ENCODE measurements at regions not wholly inside any gene's neighbourhood (a gene's known extent, or its start where the extent isn't known, plus 50 kb on each side); places are given as distances from the start of the nearest gene placed in this dataset.

GRCh38 chrX:113390531-113390930, 549.9 kb upstream of the AMOT start:
- no peak for TF ChIP-seq EZH2 (IDR thresholded peaks at IDR 0.05; ENCODE audit: borderline replicate concordance, low read depth, low read length, severe bottlenecking)
- TF ChIP-seq, protein P1, sequence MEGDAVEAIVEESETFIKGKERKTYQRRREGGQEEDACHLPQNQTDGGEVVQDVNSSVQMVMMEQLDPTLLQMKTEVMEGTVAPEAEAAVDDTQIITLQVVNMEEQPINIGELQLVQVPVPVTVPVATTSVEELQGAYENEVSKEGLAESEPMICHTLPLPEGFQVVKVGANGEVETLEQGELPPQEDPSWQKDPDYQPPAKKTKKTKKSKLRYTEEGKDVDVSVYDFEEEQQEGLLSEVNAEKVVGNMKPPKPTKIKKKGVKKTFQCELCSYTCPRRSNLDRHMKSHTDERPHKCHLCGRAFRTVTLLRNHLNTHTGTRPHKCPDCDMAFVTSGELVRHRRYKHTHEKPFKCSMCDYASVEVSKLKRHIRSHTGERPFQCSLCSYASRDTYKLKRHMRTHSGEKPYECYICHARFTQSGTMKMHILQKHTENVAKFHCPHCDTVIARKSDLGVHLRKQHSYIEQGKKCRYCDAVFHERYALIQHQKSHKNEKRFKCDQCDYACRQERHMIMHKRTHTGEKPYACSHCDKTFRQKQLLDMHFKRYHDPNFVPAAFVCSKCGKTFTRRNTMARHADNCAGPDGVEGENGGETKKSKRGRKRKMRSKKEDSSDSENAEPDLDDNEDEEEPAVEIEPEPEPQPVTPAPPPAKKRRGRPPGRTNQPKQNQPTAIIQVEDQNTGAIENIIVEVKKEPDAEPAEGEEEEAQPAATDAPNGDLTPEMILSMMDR (IDR thresholded peaks at IDR 0.05; ENCODE audit: borderline replicate concordance, extremely low read depth, low read length, poor library complexity, severe bottlenecking) = no peak

Measured in DND-41 (cell line).